Motor neuron (in vitro differentiated cells): ENCODE measurements at regions not wholly inside any gene's neighbourhood (a gene's known extent, or its start where the extent isn't known, plus 50 kb on each side); places are given as distances from the start of the nearest gene placed in this dataset.

Experiments used
- ATAC-seq, 8 experiments: fragments of 200-7000 bp; cut with Tn5 transposase; replicated peaks in 6 of 8; 2 replicates each; pipeline ENCODE4 v1.8.0; 2021; ENCODE audit warnings: mild to moderate bottlenecking in 8 of 8, moderate library complexity in 8 of 8
- H3K27ac ChIP-seq, 2 donors: fragments of 250-450 bp; sonication (Bioruptor Pico); 2 replicates each; pipeline ENCODE4 v1.9.0; 2021; ENCODE audit warnings: antibody characterized with exemption in 2 of 2, mild to moderate bottlenecking in 2 of 2, moderate library complexity in 1 of 2
- H3K4me1 ChIP-seq, 2 donors: fragments of 250-450 bp; sonication (Bioruptor Pico); replicated peaks in 1 of 2; 2 replicates each; pipeline ENCODE4 v1.6.1; 2021; ENCODE audit warnings: antibody characterized with exemption in 2 of 2, mild to moderate bottlenecking in 2 of 2, moderate library complexity in 1 of 2
- H3K4me3 ChIP-seq, 5 donors: fragments of 250-450 bp; sonication (Bioruptor Pico); 2 replicates each; pipeline ENCODE4 v1.9.0; 2021; ENCODE audit warnings: antibody characterized with exemption in 5 of 5, mild to moderate bottlenecking in 5 of 5, moderate library complexity in 4 of 5
- WGBS, 10 experiments: fragments of 450-650 bp; shearing (Covaris generic); methylation state at CpG; one replicate each; pipeline ENCODE4 v1.0.0; 2022; 5-methylcytosine and 5-hydroxymethylcytosine counted together
- in situ Hi-C, 9 experiments: fragments of 400-800 bp; cut with MboI; loops; one replicate each; pipeline ENCODE4 v1.15.0; 2021; ENCODE audit warnings: low sequenced_read_pairs in 9 of 9, low pct_unique_long_range_greater_than_20kb in 2 of 9; ENCODE audit not compliant: unreplicated experiment in 9 of 9

- in situ Hi-C loops: no loop called here
- peak in 2 of 8 experiments; percentile 51 for ATAC-seq
- WGBS, 10 experiments: 0 to 71% (median 17%) methylated on average over 1 to 3 of the region's 3 CpGs; no CpG with 5 or more reads in 1 of the 10 experiments
Measured at GRCh38 chr21:19268686-19269085, 865.1 kb upstream of the TMPRSS15 start.

GRCh38 chr21:19275065-19275464 lies 871.5 kb upstream of the TMPRSS15 start:
- ATAC-seq: no peak
- no peak overlapping the region for H3K27ac ChIP-seq
- peaks cover 0 to 10% of the 10 kb centered on the region in 2 donors for H3K4me1 ChIP-seq
- no peak overlapping the region for H3K4me3 ChIP-seq
- in situ Hi-C loops: no loop called here
- 0 to 100% (median 77%) methylated on average over 2 of the region's 2 CpGs; no CpG with 5 or more reads in 1 of the 10 experiments for WGBS, 10 experiments

More at GRCh38 chr21:19268686-19269085, 865.1 kb upstream of the TMPRSS15 start:
- H3K4me1 ChIP-seq: peaks cover 0 to 9% of the 10 kb centered on the region in 2 donors
- no peak overlapping the region for H3K27ac ChIP-seq
- no peak overlapping the region for H3K4me3 ChIP-seq

GRCh38 chr21:19276665-19277064 lies 873.1 kb upstream of the TMPRSS15 start:
- 0 to 79% (median 55%) methylated on average over 1 to 4 of the region's 4 CpGs; no CpG with 5 or more reads in 1 of the 10 experiments for WGBS, 10 experiments
- Histone ChIP-seq H3K4me3 (no peak overlapping the region), H3K27ac (no peak overlapping the region), H3K4me1 (peaks cover 0 to 13% of the 10 kb centered on the region in 2 donors)
- ATAC-seq: peak in 5 of 8 experiments; percentile 24 to 82 (median 55)
- in situ Hi-C loops: no loop called here

GRCh38 chr21:19286876-19287275 lies 883.3 kb upstream of the TMPRSS15 start:
- peak in 1 of 8 experiments; percentile 53 for ATAC-seq
- peaks cover 0 to 3% of the 10 kb centered on the region in 2 donors for H3K4me1 ChIP-seq
- in situ Hi-C loops: no loop called here
- H3K27ac ChIP-seq: no peak overlapping the region
- no peak overlapping the region for H3K4me3 ChIP-seq
- WGBS, 10 experiments: 0 to 89% (median 58%) methylated on average over 1 to 2 of the region's 2 CpGs

- Histone ChIP-seq H3K4me1 (peaks cover 0 to 6% of the 10 kb centered on the region in 2 donors), H3K4me3 (no peak overlapping the region), H3K27ac (no peak overlapping the region)
- in situ Hi-C loops: no loop called here
- ATAC-seq: no peak
Measured at GRCh38 chr21:19290328-19290727, 886.7 kb upstream of the TMPRSS15 start.

GRCh38 chr21:19320291-19320690 lies 916.7 kb upstream of the TMPRSS15 start:
- H3K4me1 ChIP-seq: no peaks in the 10 kb centered on the region
- no peak for ATAC-seq
- H3K4me3 ChIP-seq: no peak overlapping the region
- WGBS, 10 experiments: 0 to 100% (median 86%) methylated on average over 1 of the region's 1 CpG; no CpG with 5 or more reads in 1 of the 10 experiments
- no peak overlapping the region for H3K27ac ChIP-seq
- in situ Hi-C loops: loop anchor here in 1 of 9 experiments (25.0 kb wide), 1 partner anchor 108 kb away; no protein-coding TSS in a partner anchor

GRCh38 chr21:19321688-19322087 lies 918.1 kb upstream of the TMPRSS15 start:
- in situ Hi-C loops: loop anchor here in 1 of 9 experiments (25.0 kb wide), 1 partner anchor 109 kb away; no protein-coding TSS in a partner anchor
- ATAC-seq: no peak
- no peak overlapping the region for H3K4me3 ChIP-seq
- H3K27ac ChIP-seq: no peak overlapping the region
- 6 to 100% (median 86%) methylated on average over 2 to 3 of the region's 3 CpGs for WGBS, 10 experiments
- no peaks in the 10 kb centered on the region for H3K4me1 ChIP-seq

GRCh38 chr21:19322360-19322759 lies 918.8 kb upstream of the TMPRSS15 start:
- WGBS, 10 experiments: 0 to 100% (median 53%) methylated on average over 1 of the region's 1 CpG; no CpG with 5 or more reads in 1 of the 10 experiments
- H3K4me3 ChIP-seq: no peak overlapping the region
- no peaks in the 10 kb centered on the region for H3K4me1 ChIP-seq
- in situ Hi-C loops: loop anchor here in 1 of 9 experiments (25.0 kb wide), 1 partner anchor 110 kb away; no protein-coding TSS in a partner anchor
- ATAC-seq: no peak
- no peak overlapping the region for H3K27ac ChIP-seq

- 0 to 100% (median 80%) methylated on average over 1 to 6 of the region's 6 CpGs for WGBS, 10 experiments
- in situ Hi-C loops: no loop called here
- Histone ChIP-seq H3K4me1 (no peaks in the 10 kb centered on the region), H3K4me3 (no peak overlapping the region), H3K27ac (no peak overlapping the region)
- no peak for ATAC-seq
Measured at GRCh38 chr21:19326531-19327319, 923.1 kb upstream of the TMPRSS15 start.

GRCh38 chr21:19328954-19329353 lies 925.4 kb upstream of the TMPRSS15 start:
- in situ Hi-C loops: no loop called here
- no peaks in the 10 kb centered on the region for H3K4me1 ChIP-seq
- no peak overlapping the region for H3K4me3 ChIP-seq
- ATAC-seq: no peak
- 5 to 81% (median 50%) methylated on average over 2 to 5 of the region's 5 CpGs; no CpG with 5 or more reads in 3 of the 10 experiments for WGBS, 10 experiments
- H3K27ac ChIP-seq: no peak overlapping the region

GRCh38 chr21:19340303-19340702 lies 936.7 kb upstream of the TMPRSS15 start:
- 0 to 100% (median 67%) methylated on average over 1 to 2 of the region's 2 CpGs for WGBS, 10 experiments
- no peaks in the 10 kb centered on the region for H3K4me1 ChIP-seq
- ATAC-seq: no peak

GRCh38 chr21:19340954-19341353 lies 937.4 kb upstream of the TMPRSS15 start:
- H3K4me1 ChIP-seq: no peaks in the 10 kb centered on the region
- in situ Hi-C loops: no loop called here
- WGBS, 10 experiments: 0 to 89% (median 79%) methylated on average over 1 to 5 of the region's 5 CpGs; no CpG with 5 or more reads in 1 of the 10 experiments
- H3K4me3 ChIP-seq: no peak overlapping the region
- ATAC-seq: no peak
- no peak overlapping the region for H3K27ac ChIP-seq

More at GRCh38 chr21:19340303-19340702, 936.7 kb upstream of the TMPRSS15 start:
- Histone ChIP-seq H3K27ac (no peak overlapping the region), H3K4me3 (no peak overlapping the region)
- in situ Hi-C loops: no loop called here

- no peaks in the 10 kb centered on the region for H3K4me1 ChIP-seq
- 0 to 100% (median 60%) methylated on average over 1 to 2 of the region's 2 CpGs; no CpG with 5 or more reads in 1 of the 10 experiments for WGBS, 10 experiments
- in situ Hi-C loops: no loop called here
- no peak overlapping the region for H3K4me3 ChIP-seq
- no peak overlapping the region for H3K27ac ChIP-seq
- ATAC-seq: no peak
Measured at GRCh38 chr21:19343711-19344110, 940.1 kb upstream of the TMPRSS15 start.
